GM13976 (cell line): ENCODE measurements at regions not wholly inside any gene's neighbourhood (a gene's known extent, or its start where the extent isn't known, plus 50 kb on each side); places are given as distances from the start of the nearest gene placed in this dataset.

Experiments used
- DNase-seq: peaks from one replicate; pipeline ENCODE4 v3.0.0; 2012; ENCODE audit warnings: low spot score
- CTCF ChIP-seq: IDR thresholded peaks from 2 replicates; pipeline ENCODE4 v1.5.1; 2012; ENCODE audit warnings: borderline replicate concordance, mild to moderate bottlenecking; ENCODE audit not compliant: insufficient read depth; ENCODE audit errors: extremely low read depth, missing control alignments, control extremely low read depth
- in situ Hi-C: fragments of 300-500 bp; cut with MboI; formaldehyde crosslinking; loops from one replicate; pipeline ENCODE4 v1.12.0; 2022; ENCODE audit warnings: low sequenced_read_pairs, mixed read lengths, inconsistent platforms; ENCODE audit not compliant: unreplicated experiment

DNA sequence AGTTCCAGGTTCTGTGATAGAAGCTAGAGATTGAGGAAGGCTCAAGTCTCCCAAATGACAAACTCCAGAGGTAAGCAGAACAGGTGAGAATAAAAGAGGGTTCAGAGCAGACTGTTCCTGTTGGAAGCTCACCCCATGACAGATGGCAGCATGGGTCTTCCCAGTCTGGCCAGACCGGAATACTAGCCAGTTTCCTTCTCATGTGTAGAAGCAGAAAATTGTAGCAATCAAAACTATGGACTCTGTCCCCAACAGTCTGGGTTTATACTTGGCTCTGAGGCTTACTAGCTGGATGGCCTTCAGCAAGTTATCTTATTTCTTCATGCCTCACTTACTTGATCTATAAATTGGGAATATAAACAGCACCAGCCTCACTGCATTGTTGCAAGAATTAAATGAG lies 494.8 kb downstream of the MN1 start:
- in situ Hi-C loops, result no loop called here
- TF ChIP-seq CTCF, result no peak
- DNase-seq, result no peak

- no peak for TF ChIP-seq CTCF
- DNase-seq, result no peak
- in situ Hi-C loops, result no loop called here
These were observed 493.9 kb downstream of the MN1 start for GRCh38 chr22:27307545-27308247.

GRCh38 chr22:27308513-27308912 lies 493.0 kb downstream of the MN1 start:
- DNase-seq, result no peak
- TF ChIP-seq CTCF, result no peak
- in situ Hi-C loops, result no loop called here

GRCh38 chr22:27309697-27310096 lies 491.9 kb downstream of the MN1 start:
- in situ Hi-C loops, result no loop called here
- no peak for TF ChIP-seq CTCF
- no peak for DNase-seq

DNA sequence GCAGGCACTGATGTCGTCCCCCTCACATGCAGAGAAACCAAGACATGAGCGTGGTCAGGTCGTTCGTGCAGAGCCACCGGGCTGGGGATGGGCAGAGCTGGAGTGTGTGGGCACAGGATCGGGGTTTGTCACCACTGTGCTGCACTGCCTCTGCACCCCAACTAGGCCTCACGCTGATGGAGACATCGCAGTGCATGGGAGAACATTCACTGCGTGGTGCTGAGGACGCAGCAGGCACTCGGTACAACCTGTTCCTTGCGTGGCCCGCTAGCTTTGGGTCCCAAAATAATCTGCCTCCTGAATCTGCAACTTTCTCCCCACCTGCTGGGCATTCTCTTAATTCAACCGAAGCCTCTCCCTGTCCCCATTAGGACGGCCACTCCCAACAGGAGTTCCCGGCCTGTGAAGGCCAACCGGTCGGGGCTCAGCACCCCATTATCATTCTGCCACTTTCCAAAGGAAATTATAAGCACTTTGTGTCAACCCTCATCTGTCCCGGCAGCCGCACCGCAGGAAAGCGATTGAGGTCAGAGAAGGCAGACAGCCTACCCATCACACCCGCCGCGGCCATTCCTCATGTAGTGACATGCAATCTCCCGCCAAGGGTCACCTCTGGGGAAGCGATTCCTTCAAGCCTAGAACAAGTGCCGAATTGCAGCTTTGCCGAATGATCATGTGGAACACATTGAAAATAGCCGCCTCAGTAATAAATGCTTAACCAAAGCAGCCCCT lies 490.4 kb downstream of the MN1 start:
- DNase-seq, result no peak
- in situ Hi-C loops, result no loop called here
- TF ChIP-seq CTCF, result no peak

DNA sequence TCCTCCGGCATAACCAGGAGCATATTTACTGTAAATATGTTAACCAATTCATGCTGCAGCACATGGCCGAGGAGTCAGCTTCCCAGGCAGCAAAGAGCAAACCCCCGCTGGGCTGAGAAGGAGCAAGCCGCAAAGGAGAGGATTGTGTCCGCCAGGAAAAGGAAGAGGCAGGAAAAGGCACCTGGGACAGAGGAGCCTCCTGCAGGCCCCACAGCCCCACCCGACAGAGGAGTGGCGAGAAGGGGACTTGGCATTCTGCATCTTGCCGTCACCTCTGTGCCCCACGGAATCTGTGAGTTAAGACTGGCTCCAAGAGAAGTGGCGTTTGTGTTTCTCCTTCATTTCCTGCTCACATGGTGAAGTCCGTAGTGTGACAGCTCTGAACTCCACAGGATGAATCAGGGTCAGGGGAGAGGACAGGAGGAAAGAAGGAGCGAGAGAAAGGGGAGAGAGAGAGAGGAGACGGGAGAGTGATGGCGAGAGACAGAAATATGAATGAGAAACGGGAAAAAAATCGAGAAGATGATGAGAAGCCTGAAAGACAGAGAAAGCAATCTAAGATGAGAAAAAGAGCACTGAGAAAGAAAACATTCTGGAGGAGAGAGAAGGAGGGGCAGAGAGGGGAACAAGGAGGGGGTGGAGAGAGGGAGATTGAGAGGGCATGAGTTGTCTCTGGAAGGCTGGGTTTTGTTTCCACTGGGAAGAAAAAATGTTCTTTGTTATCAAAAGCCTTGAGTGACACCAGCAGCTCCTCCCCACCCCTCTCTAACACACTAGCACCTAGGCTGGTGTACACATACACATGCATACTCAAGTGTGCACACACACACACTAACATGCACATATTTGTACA lies 489.6 kb downstream of the MN1 start:
- no peak for DNase-seq
- TF ChIP-seq CTCF, result no peak
- in situ Hi-C loops, result no loop called here
